ENCODE measurements at regions not wholly inside any gene's neighbourhood (a gene's known extent, or its start where the extent isn't known, plus 50 kb on each side); places are given as distances from the start of the nearest gene placed in this dataset.

DNA sequence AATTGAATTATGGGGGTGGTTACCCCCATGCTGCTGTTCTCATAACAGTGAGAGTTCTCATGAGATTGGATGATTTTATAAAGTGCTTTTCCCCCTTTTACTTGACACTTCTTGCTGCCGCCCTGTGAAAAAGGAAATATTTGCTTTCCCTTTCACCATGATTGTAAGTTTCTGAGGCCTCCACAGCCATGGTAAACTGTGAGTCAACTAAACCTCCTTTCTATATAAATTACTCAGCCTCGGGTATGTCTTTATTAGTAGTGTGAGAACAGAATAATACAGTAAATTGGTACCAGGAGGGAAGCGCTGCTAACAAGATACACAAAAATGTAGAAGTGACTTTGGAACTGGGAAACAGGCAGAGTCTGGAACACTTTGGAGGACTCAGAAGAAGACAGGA lies 1070.8 kb downstream of the FAM133A start:
- TF ChIP-seq, protein P1, sequence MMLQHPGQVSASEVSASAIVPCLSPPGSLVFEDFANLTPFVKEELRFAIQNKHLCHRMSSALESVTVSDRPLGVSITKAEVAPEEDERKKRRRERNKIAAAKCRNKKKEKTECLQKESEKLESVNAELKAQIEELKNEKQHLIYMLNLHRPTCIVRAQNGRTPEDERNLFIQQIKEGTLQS (IDR thresholded peaks at IDR 0.05) = no peak
- TF ChIP-seq, protein P2, sequence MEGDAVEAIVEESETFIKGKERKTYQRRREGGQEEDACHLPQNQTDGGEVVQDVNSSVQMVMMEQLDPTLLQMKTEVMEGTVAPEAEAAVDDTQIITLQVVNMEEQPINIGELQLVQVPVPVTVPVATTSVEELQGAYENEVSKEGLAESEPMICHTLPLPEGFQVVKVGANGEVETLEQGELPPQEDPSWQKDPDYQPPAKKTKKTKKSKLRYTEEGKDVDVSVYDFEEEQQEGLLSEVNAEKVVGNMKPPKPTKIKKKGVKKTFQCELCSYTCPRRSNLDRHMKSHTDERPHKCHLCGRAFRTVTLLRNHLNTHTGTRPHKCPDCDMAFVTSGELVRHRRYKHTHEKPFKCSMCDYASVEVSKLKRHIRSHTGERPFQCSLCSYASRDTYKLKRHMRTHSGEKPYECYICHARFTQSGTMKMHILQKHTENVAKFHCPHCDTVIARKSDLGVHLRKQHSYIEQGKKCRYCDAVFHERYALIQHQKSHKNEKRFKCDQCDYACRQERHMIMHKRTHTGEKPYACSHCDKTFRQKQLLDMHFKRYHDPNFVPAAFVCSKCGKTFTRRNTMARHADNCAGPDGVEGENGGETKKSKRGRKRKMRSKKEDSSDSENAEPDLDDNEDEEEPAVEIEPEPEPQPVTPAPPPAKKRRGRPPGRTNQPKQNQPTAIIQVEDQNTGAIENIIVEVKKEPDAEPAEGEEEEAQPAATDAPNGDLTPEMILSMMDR (IDR thresholded peaks at IDR 0.05; ENCODE audit: low read depth, low read length, missing input control) = no peak
- TF ChIP-seq, protein P3, sequence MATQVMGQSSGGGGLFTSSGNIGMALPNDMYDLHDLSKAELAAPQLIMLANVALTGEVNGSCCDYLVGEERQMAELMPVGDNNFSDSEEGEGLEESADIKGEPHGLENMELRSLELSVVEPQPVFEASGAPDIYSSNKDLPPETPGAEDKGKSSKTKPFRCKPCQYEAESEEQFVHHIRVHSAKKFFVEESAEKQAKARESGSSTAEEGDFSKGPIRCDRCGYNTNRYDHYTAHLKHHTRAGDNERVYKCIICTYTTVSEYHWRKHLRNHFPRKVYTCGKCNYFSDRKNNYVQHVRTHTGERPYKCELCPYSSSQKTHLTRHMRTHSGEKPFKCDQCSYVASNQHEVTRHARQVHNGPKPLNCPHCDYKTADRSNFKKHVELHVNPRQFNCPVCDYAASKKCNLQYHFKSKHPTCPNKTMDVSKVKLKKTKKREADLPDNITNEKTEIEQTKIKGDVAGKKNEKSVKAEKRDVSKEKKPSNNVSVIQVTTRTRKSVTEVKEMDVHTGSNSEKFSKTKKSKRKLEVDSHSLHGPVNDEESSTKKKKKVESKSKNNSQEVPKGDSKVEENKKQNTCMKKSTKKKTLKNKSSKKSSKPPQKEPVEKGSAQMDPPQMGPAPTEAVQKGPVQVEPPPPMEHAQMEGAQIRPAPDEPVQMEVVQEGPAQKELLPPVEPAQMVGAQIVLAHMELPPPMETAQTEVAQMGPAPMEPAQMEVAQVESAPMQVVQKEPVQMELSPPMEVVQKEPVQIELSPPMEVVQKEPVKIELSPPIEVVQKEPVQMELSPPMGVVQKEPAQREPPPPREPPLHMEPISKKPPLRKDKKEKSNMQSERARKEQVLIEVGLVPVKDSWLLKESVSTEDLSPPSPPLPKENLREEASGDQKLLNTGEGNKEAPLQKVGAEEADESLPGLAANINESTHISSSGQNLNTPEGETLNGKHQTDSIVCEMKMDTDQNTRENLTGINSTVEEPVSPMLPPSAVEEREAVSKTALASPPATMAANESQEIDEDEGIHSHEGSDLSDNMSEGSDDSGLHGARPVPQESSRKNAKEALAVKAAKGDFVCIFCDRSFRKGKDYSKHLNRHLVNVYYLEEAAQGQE (IDR thresholded peaks at IDR 0.05) = no peak
- TF ChIP-seq RXRA (IDR thresholded peaks at IDR 0.05) = no peak
- TF ChIP-seq YY1 (IDR thresholded peaks at IDR 0.05) = no peak
- TF ChIP-seq SP1 (IDR thresholded peaks at IDR 0.05) = no peak
- TF ChIP-seq, protein P4, sequence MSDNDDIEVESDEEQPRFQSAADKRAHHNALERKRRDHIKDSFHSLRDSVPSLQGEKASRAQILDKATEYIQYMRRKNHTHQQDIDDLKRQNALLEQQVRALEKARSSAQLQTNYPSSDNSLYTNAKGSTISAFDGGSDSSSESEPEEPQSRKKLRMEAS (IDR thresholded peaks at IDR 0.05) = no peak
- TF ChIP-seq FOXA1 (IDR thresholded peaks at IDR 0.05) = no peak
- TF ChIP-seq, protein P5, sequence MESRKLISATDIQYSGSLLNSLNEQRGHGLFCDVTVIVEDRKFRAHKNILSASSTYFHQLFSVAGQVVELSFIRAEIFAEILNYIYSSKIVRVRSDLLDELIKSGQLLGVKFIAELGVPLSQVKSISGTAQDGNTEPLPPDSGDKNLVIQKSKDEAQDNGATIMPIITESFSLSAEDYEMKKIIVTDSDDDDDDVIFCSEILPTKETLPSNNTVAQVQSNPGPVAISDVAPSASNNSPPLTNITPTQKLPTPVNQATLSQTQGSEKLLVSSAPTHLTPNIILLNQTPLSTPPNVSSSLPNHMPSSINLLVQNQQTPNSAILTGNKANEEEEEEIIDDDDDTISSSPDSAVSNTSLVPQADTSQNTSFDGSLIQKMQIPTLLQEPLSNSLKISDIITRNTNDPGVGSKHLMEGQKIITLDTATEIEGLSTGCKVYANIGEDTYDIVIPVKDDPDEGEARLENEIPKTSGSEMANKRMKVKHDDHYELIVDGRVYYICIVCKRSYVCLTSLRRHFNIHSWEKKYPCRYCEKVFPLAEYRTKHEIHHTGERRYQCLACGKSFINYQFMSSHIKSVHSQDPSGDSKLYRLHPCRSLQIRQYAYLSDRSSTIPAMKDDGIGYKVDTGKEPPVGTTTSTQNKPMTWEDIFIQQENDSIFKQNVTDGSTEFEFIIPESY (IDR thresholded peaks at IDR 0.05) = no peak
- TF ChIP-seq TAF1 (conservative IDR thresholded peaks at IDR 0.05) = no peak
- no peak for TF ChIP-seq HNF4G (IDR thresholded peaks at IDR 0.05)
- no peak for TF ChIP-seq RAD21 (IDR thresholded peaks at IDR 0.05)
- no peak for TF ChIP-seq EGR1 (IDR thresholded peaks at IDR 0.05; ENCODE audit: low read depth in 2 of 2)
- no peak for TF ChIP-seq HNF4A (conservative IDR thresholded peaks at IDR 0.05)
